ENCODE measurements at regions not wholly inside any gene's neighbourhood (a gene's known extent, or its start where the extent isn't known, plus 50 kb on each side); places are given as distances from the start of the nearest gene placed in this dataset.

- TF ChIP-seq CTCF (IDR thresholded peaks at IDR 0.05) (no peak), SP1 (CRISPR knock-in tag; conservative IDR thresholded peaks at IDR 0.05) (no peak), NR2C2 (CRISPR knock-in tag; IDR thresholded peaks at IDR 0.05) (no peak), ESRRA (CRISPR knock-in tag; IDR thresholded peaks at IDR 0.05; ENCODE audit: borderline replicate concordance) (no peak), ZNF138 (CRISPR knock-in tag; conservative IDR thresholded peaks at IDR 0.05) (no peak), GABPB1 (CRISPR knock-in tag; IDR thresholded peaks at IDR 0.05) (no peak), IRF2 (CRISPR knock-in tag; IDR thresholded peaks at IDR 0.05; ENCODE audit: borderline replicate concordance, low read depth) (no peak), FOXJ3 (CRISPR knock-in tag; IDR thresholded peaks at IDR 0.05; ENCODE audit: borderline replicate concordance) (no peak), AFF4 (CRISPR knock-in tag; IDR thresholded peaks at IDR 0.05; ENCODE audit: borderline replicate concordance) (no peak), ARID4B (CRISPR knock-in tag; IDR thresholded peaks at IDR 0.05; ENCODE audit: borderline replicate concordance) (no peak), FOXP4 (CRISPR knock-in tag; IDR thresholded peaks at IDR 0.05) (no peak), ATF1 (CRISPR knock-in tag; IDR thresholded peaks at IDR 0.05) (no peak), MXD4 (CRISPR knock-in tag; IDR thresholded peaks at IDR 0.05; ENCODE audit: borderline replicate concordance) (no peak)
These were observed 181.4 kb downstream of the CALCRL start for GRCh38 chr2:187266645-187267044.
